CD4-positive, alpha-beta T cell treated with Interleukin-1 beta for 1 hour (primary cell): ENCODE measurements at regions not wholly inside any gene's neighbourhood (a gene's known extent, or its start where the extent isn't known, plus 50 kb on each side); places are given as distances from the start of the nearest gene placed in this dataset.

Experiments used
- DNase-seq, 2 donors: peaks; one replicate each; pipeline ENCODE4 v3.0.0-alpha.2; 2020 to 2022

GRCh38 chr2:123080331-123080730 is 944.8 kb upstream of the CNTNAP5 start:
- DNase-seq: no peak

- DNase-seq: no peak
Observed at GRCh38 chr2:123085484-123085883, 939.6 kb upstream of the CNTNAP5 start.

- no peak for DNase-seq
Observed at GRCh38 chr2:123086613-123087385, 938.3 kb upstream of the CNTNAP5 start.

GRCh38 chr2:123091471-123091870 is 933.6 kb upstream of the CNTNAP5 start:
- DNase-seq: no peak

- no peak for DNase-seq
Observed at GRCh38 chr2:123093199-123093598, 931.9 kb upstream of the CNTNAP5 start.

- DNase-seq: no peak
Observed at GRCh38 chr2:123095219-123095835, 929.8 kb upstream of the CNTNAP5 start.

GRCh38 chr2:123098619-123099018 is 926.5 kb upstream of the CNTNAP5 start:
- no peak for DNase-seq

GRCh38 chr2:123101434-123101833 is 923.7 kb upstream of the CNTNAP5 start:
- DNase-seq: no peak

- DNase-seq: no peak
Observed at GRCh38 chr2:123103902-123104301, 921.2 kb upstream of the CNTNAP5 start.

GRCh38 chr2:123116595-123116994 is 908.5 kb upstream of the CNTNAP5 start:
- DNase-seq: no peak

- no peak for DNase-seq
Observed at GRCh38 chr2:123127236-123127635, 897.9 kb upstream of the CNTNAP5 start.

- DNase-seq: no peak
Observed at GRCh38 chr2:123128951-123129350, 896.1 kb upstream of the CNTNAP5 start.

GRCh38 chr2:123136419-123136818 is 888.7 kb upstream of the CNTNAP5 start:
- no peak for DNase-seq

GRCh38 chr2:123144082-123144481 is 881.0 kb upstream of the CNTNAP5 start:
- DNase-seq: no peak

- no peak for DNase-seq
Observed at GRCh38 chr2:123153041-123153440, 872.0 kb upstream of the CNTNAP5 start.

- no peak for DNase-seq
Observed at GRCh38 chr2:123154195-123154594, 870.9 kb upstream of the CNTNAP5 start.

- DNase-seq: no peak
Observed at GRCh38 chr2:123157016-123157415, 868.1 kb upstream of the CNTNAP5 start.

- DNase-seq: no peak
Observed at GRCh38 chr2:123162400-123163016, 862.6 kb upstream of the CNTNAP5 start.

GRCh38 chr2:123163398-123163797 is 861.7 kb upstream of the CNTNAP5 start:
- no peak for DNase-seq

- DNase-seq: no peak
Observed at GRCh38 chr2:123164216-123164615, 860.9 kb upstream of the CNTNAP5 start.

GRCh38 chr2:123165616-123166015 is 859.5 kb upstream of the CNTNAP5 start:
- DNase-seq: no peak

GRCh38 chr2:123179526-123179925 is 845.6 kb upstream of the CNTNAP5 start:
- no peak for DNase-seq

- DNase-seq: no peak
Observed at GRCh38 chr2:123195957-123196356, 829.1 kb upstream of the CNTNAP5 start.

GRCh38 chr2:123200035-123200434 is 825.1 kb upstream of the CNTNAP5 start:
- DNase-seq: no peak
